ENCODE measurements at regions not wholly inside any gene's neighbourhood (a gene's known extent, or its start where the extent isn't known, plus 50 kb on each side); places are given as distances from the start of the nearest gene placed in this dataset.

- DNase-seq, result no peak
These were observed 56.5 kb upstream of the BCAT1 start for GRCh38 chr12:25005376-25005775.

GRCh38 chr12:25004447-25004846 lies 55.5 kb upstream of the BCAT1 start:
- DNase-seq, result no peak

DNA sequence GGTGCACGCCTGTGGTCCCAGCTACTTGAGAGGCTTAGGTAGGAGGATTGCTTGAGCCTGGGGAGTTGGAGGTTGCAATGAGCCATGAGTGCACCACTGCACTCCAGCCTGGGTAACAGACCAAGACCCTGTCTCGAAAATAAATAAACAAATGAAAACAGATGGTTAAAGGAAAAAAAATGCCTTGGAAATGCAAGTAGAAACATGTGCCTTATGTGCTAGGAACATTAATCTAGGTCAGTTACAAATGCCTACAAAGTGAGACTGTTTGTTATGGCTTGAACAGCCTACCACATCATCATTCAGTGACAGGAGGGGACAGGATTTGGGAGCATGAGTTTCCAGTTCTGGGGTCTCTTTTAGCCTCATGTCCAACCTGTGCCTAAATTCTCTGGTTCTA lies 52.4 kb upstream of the BCAT1 start:
- peak; percentile 7 for DNase-seq

Data from NCI-H69 (cell line).